Mesenchymal stem cell (in vitro differentiated cells and primary cell): ENCODE measurements at regions not wholly inside any gene's neighbourhood (a gene's known extent, or its start where the extent isn't known, plus 50 kb on each side); places are given as distances from the start of the nearest gene placed in this dataset.

ENCODE experiments used
- DNase-seq: peaks from one replicate; pipeline ENCODE4 v3.0.0-alpha.2; 2013
- H2AFZ ChIP-seq: one replicate; pipeline ENCODE4 v1.6.1; 2013; ENCODE audit warnings: low read depth, mild to moderate bottlenecking, control low read depth, inconsistent platforms, low read length, moderate library complexity
- H2AK5ac ChIP-seq: 2 replicates; pipeline ENCODE4 v1.6.1; 2013; ENCODE audit warnings: low read length, moderate library complexity, mild to moderate bottlenecking, inconsistent platforms; ENCODE audit not compliant: severe bottlenecking
- H2BK120ac ChIP-seq: one replicate; pipeline ENCODE4 v1.6.1; 2013; ENCODE audit warnings: low read depth, mild to moderate bottlenecking, inconsistent platforms, low read length, moderate library complexity
- H2BK12ac ChIP-seq, 2 experiments: one replicate each; pipeline ENCODE4 v1.6.1; 2013; ENCODE audit warnings: inconsistent platforms in 2 of 2, low read length in 2 of 2, mild to moderate bottlenecking in 2 of 2, moderate library complexity in 2 of 2, control low read depth in 1 of 2
- H2BK15ac ChIP-seq: one replicate; pipeline ENCODE4 v1.6.1; 2013; ENCODE audit warnings: mild to moderate bottlenecking, low read depth, inconsistent platforms; ENCODE audit not compliant: poor library complexity, severe bottlenecking
- H2BK5ac ChIP-seq: 2 replicates; pipeline ENCODE4 v1.6.1; 2013; ENCODE audit warnings: low read depth, mild to moderate bottlenecking, low read length, control low read depth, inconsistent platforms; ENCODE audit not compliant: poor library complexity, severe bottlenecking
- H3K14ac ChIP-seq, 2 experiments: one replicate each; pipeline ENCODE4 v1.6.1; 2013; ENCODE audit warnings: inconsistent platforms in 2 of 2, low read length in 2 of 2, control low read depth in 1 of 2, mild to moderate bottlenecking in 1 of 2, moderate library complexity in 1 of 2
- H3K18ac ChIP-seq, 2 experiments: one replicate each; pipeline ENCODE4 v1.6.1; 2013; ENCODE audit warnings: inconsistent platforms in 2 of 2, low read length in 2 of 2, control low read depth in 1 of 2, low read depth in 1 of 2, mild to moderate bottlenecking in 1 of 2
- H3K23ac ChIP-seq, 2 experiments: one replicate each; pipeline ENCODE4 v1.6.1; 2013; ENCODE audit warnings: inconsistent platforms in 2 of 2, low read length in 2 of 2, mild to moderate bottlenecking in 2 of 2, moderate library complexity in 2 of 2, control low read depth in 1 of 2
- H3K27ac ChIP-seq: 2 replicates; pipeline ENCODE4 v1.5.1; 2013; ENCODE audit warnings: mild to moderate bottlenecking, moderate library complexity, low read length, control low read depth, inconsistent platforms; ENCODE audit not compliant: poor library complexity, severe bottlenecking
- H3K27me3 ChIP-seq, 2 experiments: 2 replicates each; pipeline versions ENCODE4 v1.6.1 to v1.7.0; 2013; ENCODE audit warnings: low read length in 2 of 2, mild to moderate bottlenecking in 2 of 2, moderate library complexity in 2 of 2, control low read depth in 1 of 2, inconsistent platforms in 1 of 2; ENCODE audit not compliant: control insufficient read depth in 1 of 2, insufficient read depth in 1 of 2
- H3K36me3 ChIP-seq, 2 experiments: 2 replicates each; pipeline versions ENCODE4 v1.6.1 to v1.7.0; 2013; ENCODE audit warnings: low read length in 2 of 2, control low read depth in 1 of 2, inconsistent platforms in 1 of 2, low read depth in 1 of 2, mild to moderate bottlenecking in 1 of 2; ENCODE audit not compliant: insufficient read depth in 2 of 2, control insufficient read depth in 1 of 2
- H3K4ac ChIP-seq, 2 experiments: one replicate each; pipeline ENCODE4 v1.6.1; 2013; ENCODE audit warnings: inconsistent platforms in 2 of 2, low read length in 2 of 2, mild to moderate bottlenecking in 2 of 2, moderate library complexity in 2 of 2, control low read depth in 1 of 2, low read depth in 1 of 2
- H3K4me1 ChIP-seq: 2 replicates; pipeline ENCODE4 v1.6.1; 2013; ENCODE audit warnings: low read depth, low read length, control low read depth; ENCODE audit not compliant: control insufficient read depth, insufficient read depth
- H3K4me2 ChIP-seq: 2 replicates; pipeline ENCODE4 v1.6.1; 2013; ENCODE audit warnings: low read length, mild to moderate bottlenecking, inconsistent platforms; ENCODE audit not compliant: poor library complexity, severe bottlenecking
- H3K4me3 ChIP-seq, 2 experiments: 2 replicates each; pipeline versions ENCODE4 v1.5.1 to v1.7.0; 2013; ENCODE audit warnings: low read length in 2 of 2, mild to moderate bottlenecking in 2 of 2, control low read depth in 1 of 2, low read depth in 1 of 2; ENCODE audit not compliant: insufficient read depth in 1 of 2
- H3K79me1 ChIP-seq: replicated peaks from 2 replicates; pipeline ENCODE4 v1.6.1; 2013; ENCODE audit warnings: mild to moderate bottlenecking, control low read depth, low read length, inconsistent platforms; ENCODE audit not compliant: poor library complexity, severe bottlenecking
- H3K9ac ChIP-seq: 2 replicates; pipeline ENCODE4 v1.7.0; 2013; ENCODE audit warnings: mild to moderate bottlenecking, low read length, moderate library complexity
- H3K9me3 ChIP-seq: 2 replicates; pipeline ENCODE4 v1.7.0; 2013; ENCODE audit warnings: mild to moderate bottlenecking, low read length; ENCODE audit not compliant: control insufficient read depth
- H4K8ac ChIP-seq: one replicate; pipeline ENCODE4 v1.6.1; 2013; ENCODE audit warnings: inconsistent platforms, mild to moderate bottlenecking, low read length, moderate library complexity
- H4K91ac ChIP-seq: one replicate; pipeline ENCODE4 v1.6.1; 2013; ENCODE audit warnings: mild to moderate bottlenecking, low read length, inconsistent platforms
- WGBS: methylation state at CpG from one replicate; pipeline ENCODE4 v1.1.7; 2013; ENCODE audit warnings: mixed read lengths; 5-methylcytosine and 5-hydroxymethylcytosine counted together

DNA sequence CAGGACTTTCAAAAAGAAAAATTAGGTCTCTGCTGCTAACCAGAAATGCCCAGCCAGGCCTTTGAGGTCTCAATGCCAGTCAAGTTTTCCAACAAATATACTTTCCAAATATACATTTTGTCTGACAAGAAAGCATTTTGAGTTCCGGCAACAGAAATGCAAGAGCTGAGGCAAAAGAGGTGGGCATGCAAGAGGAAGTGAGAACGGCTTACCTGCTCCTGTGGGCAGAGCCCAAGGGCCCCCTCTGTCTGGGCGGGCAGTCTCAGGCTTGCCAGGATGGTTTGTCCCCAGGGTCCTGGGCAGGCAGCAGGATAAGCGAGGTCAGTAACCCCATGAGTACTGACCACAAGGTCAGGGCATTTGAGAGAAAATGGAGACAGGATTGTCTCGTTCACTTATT, 136.1 kb upstream of the TOPAZ1 start:
- Histone ChIP-seq H3K23ac (no peak overlapping the region), H2BK15ac (no peak overlapping the region), H3K4me1 (peaks cover 9% of the 10 kb centered on the region), H3K4ac (no peak overlapping the region), H2AFZ (no peak overlapping the region), H4K91ac (no peak overlapping the region), H3K27me3 (no peaks in the 10 kb centered on the region), H3K36me3 (peaks cover 7 to 29% of the 10 kb centered on the region in 2 experiments), H2BK5ac (no peak overlapping the region), H4K8ac (no peak overlapping the region), H3K9ac (no peak overlapping the region), H3K4me3 (no peak overlapping the region), H3K9me3 (no peaks in the 10 kb centered on the region), H2AK5ac (no peak overlapping the region), H3K4me2 (no peak overlapping the region), H2BK12ac (no peak overlapping the region), H2BK120ac (no peak overlapping the region), H3K14ac (no peak overlapping the region), H3K79me1 (peaks cover 2% of the 10 kb centered on the region), H3K18ac (no peak overlapping the region), H3K27ac (no peak overlapping the region)
- DNase-seq = no peak
- WGBS = 84% methylated on average over 4 of the region's 5 CpGs

DNA sequence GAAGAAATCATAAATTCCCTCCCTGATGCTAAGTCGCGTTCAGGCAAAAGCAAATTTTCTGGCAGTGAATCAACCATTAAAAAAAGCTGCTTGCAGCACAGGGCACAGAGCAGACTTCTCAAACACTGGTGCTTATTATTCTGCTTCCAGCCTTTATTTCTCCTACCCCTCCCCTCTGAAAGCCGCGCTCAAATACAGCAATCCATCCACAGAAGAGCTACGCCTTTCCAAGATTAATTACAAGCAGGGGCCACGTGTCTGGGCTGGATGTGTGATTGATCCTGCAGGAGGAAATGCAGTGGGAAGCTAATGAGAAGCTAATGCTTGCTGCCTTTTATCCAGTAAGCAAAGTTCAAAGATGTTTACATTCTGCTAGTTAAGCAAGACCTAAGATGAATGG, 134.9 kb upstream of the TOPAZ1 start:
- WGBS = 59% methylated on average over 3 of the region's 6 CpGs
- no peaks in the 10 kb centered on the region for H3K79me1 ChIP-seq
- no peak overlapping the region for H3K23ac ChIP-seq
- H3K4me1 ChIP-seq = peaks cover 9% of the 10 kb centered on the region
- DNase-seq = peak; percentile 9
- no peak overlapping the region for H2AFZ ChIP-seq
- no peaks in the 10 kb centered on the region for H3K27me3 ChIP-seq
- H4K8ac ChIP-seq = no peak overlapping the region
- no peak overlapping the region for H3K9ac ChIP-seq
- H2BK12ac ChIP-seq = no peak overlapping the region
- no peak overlapping the region for H3K27ac ChIP-seq
- H3K14ac ChIP-seq = no peak overlapping the region
- H3K4me2 ChIP-seq = no peak overlapping the region
- H2BK5ac ChIP-seq = no peak overlapping the region
- H2BK15ac ChIP-seq = no peak overlapping the region
- no peak overlapping the region for H2BK120ac ChIP-seq
- no peak overlapping the region for H3K18ac ChIP-seq
- no peak overlapping the region for H3K4me3 ChIP-seq
- H3K4ac ChIP-seq = no peak overlapping the region
- H4K91ac ChIP-seq = no peak overlapping the region
- no peaks in the 10 kb centered on the region for H3K9me3 ChIP-seq
- H3K36me3 ChIP-seq = peaks cover 8 to 37% of the 10 kb centered on the region in 2 experiments
- H2AK5ac ChIP-seq = no peak overlapping the region

DNA sequence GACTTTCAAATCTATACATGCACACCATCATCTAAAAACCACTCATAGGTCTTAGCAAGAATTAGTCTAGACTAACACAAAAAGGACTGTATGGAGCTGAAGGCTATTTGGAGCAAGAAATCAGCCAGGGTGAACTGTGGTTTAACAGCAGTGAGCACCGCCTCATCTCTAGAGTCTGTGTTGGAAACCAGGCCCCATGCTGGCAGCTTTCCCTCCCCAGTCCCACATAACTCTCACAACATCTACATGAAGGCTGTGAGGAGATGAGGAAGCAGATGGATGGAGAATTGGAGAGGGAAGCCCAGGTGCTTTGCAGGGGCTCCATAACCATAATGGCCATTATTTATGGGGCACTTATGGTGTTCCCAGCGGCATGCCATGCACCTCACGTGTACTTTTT, 133.2 kb upstream of the TOPAZ1 start:
- Histone ChIP-seq H3K9ac (no peak overlapping the region), H3K36me3 (peaks cover 15 to 54% of the 10 kb centered on the region in 2 experiments), H3K18ac (no peak overlapping the region), H2BK5ac (no peak overlapping the region), H2BK12ac (no peak overlapping the region), H3K27ac (no peak overlapping the region), H3K79me1 (no peaks in the 10 kb centered on the region), H2BK120ac (no peak overlapping the region), H4K8ac (no peak overlapping the region), H3K4ac (no peak overlapping the region), H2AFZ (no peak overlapping the region), H3K9me3 (no peaks in the 10 kb centered on the region), H3K23ac (no peak overlapping the region), H3K27me3 (no peaks in the 10 kb centered on the region), H2AK5ac (no peak overlapping the region), H3K4me2 (no peak overlapping the region), H3K14ac (no peak overlapping the region), H2BK15ac (no peak overlapping the region), H4K91ac (no peak overlapping the region), H3K4me1 (peaks cover 12% of the 10 kb centered on the region), H3K4me3 (no peak overlapping the region)
- 100% methylated on average over 1 of the region's 3 CpGs for WGBS
- no peak for DNase-seq

DNA sequence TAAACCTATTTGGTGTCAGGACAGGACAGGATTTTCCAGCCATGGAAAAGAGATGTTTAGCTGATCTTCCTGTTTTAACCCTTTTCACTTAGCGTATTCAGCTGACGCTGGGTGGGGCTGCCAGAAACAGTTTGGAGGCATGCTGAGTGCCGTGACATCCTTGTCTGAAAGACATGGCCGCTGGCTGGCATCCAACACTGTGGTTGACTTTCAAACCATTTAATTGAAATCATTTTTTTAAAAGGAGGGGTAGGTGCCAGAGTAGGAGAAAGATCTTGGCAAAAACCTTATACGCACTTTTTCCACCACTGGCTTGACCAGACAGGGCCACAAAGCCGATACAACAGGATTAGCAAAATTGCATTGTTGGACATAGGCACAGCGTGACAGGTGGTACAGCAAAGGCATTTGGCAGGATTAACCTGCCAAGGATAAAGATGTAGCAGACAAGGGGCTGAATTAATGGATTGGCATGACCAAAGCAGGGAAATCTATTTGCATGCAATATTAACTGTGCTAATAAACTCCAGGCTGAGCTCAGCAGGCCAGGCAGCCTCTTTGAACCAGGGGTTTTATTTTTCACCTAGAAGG, 131.8 kb upstream of the TOPAZ1 start:
- Histone ChIP-seq H3K9ac (no peak overlapping the region), H3K27me3 (no peaks in the 10 kb centered on the region), H3K18ac (no peak overlapping the region), H3K4me3 (no peak overlapping the region), H2BK120ac (no peak overlapping the region), H3K23ac (no peak overlapping the region), H4K8ac (no peak overlapping the region), H3K9me3 (no peaks in the 10 kb centered on the region), H3K79me1 (no peaks in the 10 kb centered on the region), H3K27ac (no peak overlapping the region), H2BK12ac (no peak overlapping the region), H3K4me2 (no peak overlapping the region), H2BK5ac (no peak overlapping the region), H4K91ac (no peak overlapping the region), H3K36me3 (peaks cover 24 to 64% of the 10 kb centered on the region in 2 experiments), H2AK5ac (no peak overlapping the region), H2AFZ (no peak overlapping the region), H2BK15ac (no peak overlapping the region), H3K14ac (no peak overlapping the region), H3K4ac (no peak overlapping the region), H3K4me1 (peaks cover 8% of the 10 kb centered on the region)
- WGBS = 96% methylated on average over 6 of the region's 7 CpGs
- DNase-seq = no peak
